GM19351 (cell line): ENCODE measurements at regions not wholly inside any gene's neighbourhood (a gene's known extent, or its start where the extent isn't known, plus 50 kb on each side); places are given as distances from the start of the nearest gene placed in this dataset.
"Not testable (repeated sequence)": the region's sequence is repeated elsewhere in the genome, so short reads cannot be mapped to it uniquely, and the experiment has no call there.

Source experiments
- ATAC-seq: cut with Tn5 transposase; IDR thresholded peaks from one replicate; pipeline ENCODE4 v1.9.1; 2021; ENCODE audit warnings: mild to moderate bottlenecking, moderate library complexity; ENCODE audit not compliant: unreplicated experiment

DNA sequence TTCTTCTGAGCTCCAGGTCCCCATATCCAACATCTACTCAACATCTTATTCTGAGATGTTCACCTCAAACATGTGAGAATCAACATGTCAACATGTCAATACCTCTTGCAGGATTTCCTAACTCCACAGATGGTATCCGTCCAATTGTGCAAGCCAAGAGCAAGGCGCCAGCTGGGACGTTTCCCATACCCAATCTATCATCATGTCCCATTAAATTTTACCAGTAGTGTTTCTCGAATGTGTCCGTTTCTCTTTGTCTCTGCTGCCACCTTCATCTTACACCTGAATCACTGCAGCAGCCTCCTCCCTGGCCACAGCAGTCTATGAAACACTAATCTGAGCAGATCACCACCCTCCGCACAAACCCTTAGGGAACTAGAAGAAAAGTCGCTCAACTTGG lies 78.0 kb upstream of the RPS6KA2 start:
- no peak for ATAC-seq

DNA sequence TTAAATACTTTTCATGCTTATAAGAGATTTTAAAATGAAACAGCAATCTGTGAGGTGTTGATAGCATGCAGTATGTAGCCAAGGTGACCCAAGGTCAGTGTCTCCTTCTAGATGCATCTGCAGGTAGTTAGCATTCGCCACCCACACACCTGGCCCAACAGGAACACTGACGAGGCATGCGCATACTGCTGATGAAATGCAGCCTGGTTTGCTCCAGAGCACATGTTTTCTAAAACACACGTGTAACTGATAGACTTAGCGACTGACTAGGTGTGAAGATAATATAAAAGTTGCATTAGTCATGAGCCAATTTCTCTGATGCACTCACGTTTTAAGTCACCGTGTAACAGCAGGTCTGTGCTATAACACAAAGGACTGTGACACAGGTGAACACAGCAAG lies 77.1 kb upstream of the RPS6KA2 start:
- no peak for ATAC-seq

DNA sequence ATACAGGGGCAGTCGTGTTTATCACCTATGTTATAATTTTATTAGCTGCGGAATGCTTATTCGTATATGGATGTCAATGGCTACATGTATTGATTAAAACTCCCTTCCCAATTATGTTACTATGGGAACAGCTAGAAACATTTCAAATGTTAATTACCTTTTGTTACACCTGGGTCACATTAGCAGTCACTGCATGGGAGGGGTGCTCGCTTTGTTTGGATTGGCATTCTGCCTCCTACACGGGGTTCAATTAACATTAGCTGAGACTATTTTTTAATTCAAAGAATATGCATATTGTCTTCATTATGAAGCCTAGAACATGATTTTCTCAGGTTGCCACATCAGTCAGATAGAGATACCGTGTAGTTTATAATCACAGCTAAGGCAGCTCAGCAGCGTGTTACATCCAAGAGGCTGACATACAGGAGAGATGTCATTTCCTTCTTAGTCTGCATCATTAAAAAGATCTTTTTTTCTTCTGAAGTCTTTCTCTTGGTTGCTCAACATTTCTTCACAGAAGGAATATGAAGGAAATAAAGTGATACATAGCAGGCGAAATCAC lies 76.2 kb upstream of the RPS6KA2 start:
- ATAC-seq = no peak

DNA sequence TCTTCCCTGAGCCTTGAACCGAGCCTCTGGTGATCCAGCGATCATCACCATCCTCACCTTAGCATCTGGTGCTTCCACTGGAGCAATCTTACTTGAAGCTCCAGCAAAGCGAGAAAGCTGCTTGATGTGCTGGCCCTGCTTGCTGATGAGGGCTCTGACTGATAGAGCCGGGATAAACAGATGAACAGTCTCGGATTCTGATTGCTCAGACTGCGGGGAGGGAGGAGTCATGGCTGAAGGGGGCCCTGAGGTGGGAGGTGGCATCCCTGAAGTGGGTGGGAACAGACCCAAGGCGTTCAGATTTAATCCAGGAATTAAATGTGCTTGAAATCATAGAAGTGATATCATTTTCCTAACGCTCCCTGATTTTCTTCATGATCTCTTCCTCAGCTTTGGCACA lies 74.4 kb upstream of the RPS6KA2 start:
- not testable (repeated sequence) for ATAC-seq

DNA sequence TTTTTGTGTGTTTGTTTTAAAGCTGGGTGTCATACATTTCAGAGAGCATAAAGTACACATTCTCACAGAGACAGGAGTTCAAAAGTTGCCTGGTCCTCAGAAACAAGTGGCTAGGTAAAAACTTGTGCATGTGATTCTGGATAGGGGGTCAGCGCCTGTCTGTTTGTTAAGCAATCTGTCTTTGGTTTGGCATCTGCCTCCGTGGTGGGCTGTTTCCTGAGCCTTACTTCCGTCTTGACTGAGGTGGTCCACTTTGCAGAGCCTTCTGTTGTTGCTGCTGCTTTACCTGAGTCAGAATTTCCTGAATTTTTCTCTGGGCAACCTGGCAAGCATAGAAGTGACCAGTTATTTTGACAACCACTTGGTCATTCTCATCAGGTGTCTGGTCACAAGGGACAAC lies 73.8 kb upstream of the RPS6KA2 start:
- not testable (repeated sequence) for ATAC-seq

DNA sequence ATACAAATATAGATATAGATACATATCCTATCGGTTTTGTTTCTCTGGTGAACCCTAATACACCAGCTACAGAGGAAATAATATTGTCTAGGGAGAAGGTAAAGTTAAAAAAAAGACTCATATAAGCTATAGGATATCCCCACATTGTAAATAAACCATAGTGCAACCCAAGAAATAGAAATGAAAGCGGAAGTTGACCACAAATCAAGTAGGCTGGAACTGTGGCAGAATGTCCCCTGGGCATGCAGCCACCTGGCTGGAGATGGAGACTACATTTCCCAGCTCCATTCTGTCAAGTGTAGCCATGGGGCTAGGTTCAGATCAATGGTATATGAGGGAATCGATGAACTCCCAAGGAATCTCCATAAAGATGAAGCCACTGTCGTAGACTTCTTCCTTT lies 70.1 kb upstream of the RPS6KA2 start:
- peak; percentile 84 for ATAC-seq

DNA sequence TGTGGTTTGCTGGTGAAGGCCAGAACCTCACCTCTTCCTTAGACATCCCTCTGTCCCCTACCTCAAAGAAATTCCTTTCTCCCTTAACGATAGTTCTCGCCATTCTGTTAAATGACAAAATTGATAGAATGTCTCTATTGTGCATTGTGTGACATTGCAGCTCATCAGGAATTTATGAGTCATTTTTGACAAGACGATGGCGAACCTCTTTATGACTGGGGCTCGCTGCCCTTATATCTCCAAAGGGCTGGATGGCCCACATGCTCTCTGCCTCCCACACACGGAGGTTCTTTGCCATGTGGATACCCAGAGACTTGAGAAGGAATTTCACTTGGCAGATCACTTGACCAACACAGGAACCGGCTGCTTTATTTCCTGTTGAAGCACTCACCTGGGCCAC lies 66.8 kb upstream of the RPS6KA2 start:
- no peak for ATAC-seq

DNA sequence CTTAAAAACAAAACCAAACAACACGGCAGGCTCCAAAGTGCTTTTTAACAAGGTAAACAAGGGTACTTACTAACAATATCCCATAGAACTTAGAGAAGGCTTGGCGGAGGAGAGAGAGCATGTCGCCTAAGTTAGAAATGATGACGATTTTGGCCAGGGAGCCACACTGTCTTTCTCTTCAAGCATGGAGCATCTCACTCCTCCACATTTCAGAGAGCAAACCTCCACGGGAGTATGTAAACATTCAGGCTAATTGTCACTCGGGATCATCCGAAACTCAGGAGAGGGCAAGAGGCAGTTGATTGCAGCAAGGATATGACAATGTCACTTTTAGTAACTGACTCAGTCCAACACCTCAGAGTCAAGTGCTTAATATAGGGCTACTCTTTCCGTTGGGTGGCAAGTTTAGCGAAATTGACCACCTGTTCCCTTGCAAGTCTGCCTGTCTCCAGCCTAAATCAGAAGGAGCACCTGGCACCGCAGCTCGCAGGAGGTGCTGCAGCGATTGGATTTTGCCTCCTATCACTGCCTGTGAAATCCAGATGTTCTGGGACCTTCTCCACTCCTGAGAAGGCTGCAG lies 65.8 kb upstream of the RPS6KA2 start:
- ATAC-seq = no peak

DNA sequence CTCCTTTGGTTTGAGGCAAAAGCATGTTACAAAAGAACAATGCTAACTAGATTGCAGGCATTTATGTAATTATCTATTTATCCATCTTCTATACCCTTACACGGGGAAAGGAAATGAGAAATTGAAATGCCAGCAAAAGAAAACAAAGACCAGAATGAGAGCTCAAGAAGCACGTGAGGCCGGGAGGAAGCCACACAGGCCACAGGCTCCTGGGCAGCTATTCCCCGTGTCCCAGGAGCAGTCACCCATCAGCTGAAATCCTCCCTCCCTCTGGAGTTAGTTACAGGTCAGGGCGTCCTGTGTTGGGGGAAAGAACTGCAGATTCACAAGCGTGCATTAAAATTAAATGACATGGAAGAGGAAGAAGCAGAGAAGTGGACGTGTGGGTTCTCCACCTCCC lies 64.7 kb upstream of the RPS6KA2 start:
- ATAC-seq = no peak

DNA sequence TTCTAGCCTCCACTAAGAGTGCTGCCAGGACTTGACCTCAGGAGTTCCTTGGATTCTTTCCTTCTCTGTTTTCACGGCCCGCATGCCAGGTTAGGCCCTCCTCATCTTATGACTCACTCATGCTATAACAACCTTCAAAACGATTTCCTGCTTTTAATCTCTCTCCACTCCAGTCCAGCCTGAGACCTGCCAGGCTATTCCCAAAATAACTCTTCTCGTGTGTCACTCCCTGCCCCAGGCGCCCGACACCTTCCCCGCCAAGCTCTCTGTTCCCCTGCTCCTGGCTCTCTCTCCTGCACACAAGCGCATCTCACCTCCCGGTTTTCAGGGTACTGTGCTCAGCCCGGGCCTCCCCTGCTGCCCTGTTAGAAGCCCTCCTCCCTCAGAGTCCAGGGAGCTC lies 64.1 kb upstream of the RPS6KA2 start:
- ATAC-seq = no peak

DNA sequence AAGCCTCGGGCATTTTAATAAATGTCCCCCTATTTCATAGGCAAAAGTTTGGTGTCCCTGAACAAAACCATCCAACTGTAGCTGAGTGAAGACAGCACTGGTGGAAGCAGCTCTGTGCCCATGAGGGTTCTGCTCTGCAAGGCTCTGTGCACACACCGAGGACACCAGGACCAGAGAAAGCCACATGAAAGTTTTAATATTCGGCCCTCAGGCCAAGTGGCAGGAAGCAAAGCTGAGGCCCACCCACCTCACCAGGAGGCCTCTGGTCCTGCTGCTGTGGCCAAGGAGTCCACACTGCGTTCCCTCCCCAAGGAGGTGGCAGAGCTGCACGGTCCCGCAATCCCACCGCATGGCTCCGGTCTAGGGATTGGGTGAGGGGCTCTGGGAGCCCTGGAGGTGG lies 62.6 kb upstream of the RPS6KA2 start:
- no peak for ATAC-seq

DNA sequence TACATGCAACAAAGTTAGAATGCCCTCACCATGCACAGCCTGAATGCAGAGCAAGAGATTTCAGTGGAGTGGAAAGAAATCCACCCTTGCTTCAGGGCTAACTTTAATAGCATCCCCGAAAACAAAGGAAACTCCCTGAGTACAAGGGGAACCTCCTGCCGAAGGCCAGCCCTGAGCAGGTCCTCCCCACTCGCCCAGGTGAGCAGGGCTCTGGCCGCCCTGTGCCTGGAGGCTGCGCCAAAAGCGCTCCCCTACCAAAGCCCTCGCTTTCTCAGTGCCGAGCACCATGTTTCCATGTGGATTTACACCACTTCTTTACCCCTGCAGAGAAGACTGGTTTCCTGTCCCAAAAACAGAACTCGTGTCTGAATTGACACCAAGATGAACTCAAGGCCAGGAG lies 61.9 kb upstream of the RPS6KA2 start:
- no peak for ATAC-seq

DNA sequence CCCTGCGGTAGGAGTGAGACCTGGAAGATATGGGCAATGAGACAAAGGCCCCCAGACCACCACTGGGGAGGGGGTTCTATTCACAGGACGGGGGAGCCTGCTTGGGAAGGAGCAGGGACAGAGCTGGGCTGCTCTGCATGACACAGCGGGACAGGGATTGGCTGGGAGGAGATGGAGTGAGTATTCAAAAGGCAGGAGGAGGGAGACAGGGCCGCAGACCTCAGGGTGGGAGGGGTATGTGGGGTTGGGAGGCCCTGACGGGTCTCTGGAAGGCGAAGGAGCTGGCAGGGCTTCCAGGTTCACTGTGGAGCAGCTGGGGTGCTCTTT lies 60.8 kb upstream of the RPS6KA2 start:
- no peak for ATAC-seq

DNA sequence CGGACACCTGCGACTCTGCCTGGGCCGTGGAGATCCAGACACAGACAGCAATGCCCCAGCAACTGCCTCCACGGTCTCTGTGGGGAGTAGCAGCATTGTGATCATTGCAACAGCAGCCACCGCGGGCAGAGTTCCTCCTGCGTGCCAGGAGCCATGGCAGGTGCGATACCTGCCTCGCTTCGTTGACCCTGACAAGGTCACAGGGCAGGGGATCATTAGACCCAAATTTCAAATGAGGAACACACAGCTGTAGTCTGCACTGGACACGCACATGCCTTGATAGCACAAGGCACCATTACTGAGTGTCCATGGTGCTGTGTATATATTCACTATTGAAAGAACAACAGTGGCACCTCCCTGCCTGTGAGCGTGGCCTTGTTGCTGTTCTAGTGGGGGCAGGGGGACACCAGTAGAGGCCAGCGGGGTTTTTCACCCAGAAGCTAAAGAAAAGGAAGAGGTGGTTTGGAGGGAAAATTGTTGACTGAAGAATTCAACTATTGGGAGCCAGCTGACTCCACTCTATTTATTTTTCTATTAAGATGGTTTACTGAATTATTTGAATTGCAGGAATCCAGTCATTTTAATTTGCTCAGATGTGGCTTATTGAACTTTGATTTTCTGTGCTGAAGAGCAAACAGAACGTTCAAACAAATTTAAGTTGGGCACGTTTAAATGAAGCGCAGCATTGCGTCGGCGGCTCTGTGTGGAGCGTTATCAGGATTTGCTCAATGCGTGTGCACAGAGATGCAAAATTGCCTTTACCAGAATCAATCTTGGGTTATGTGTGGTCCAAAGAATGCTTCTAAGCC lies 60.2 kb upstream of the RPS6KA2 start:
- ATAC-seq = no peak

DNA sequence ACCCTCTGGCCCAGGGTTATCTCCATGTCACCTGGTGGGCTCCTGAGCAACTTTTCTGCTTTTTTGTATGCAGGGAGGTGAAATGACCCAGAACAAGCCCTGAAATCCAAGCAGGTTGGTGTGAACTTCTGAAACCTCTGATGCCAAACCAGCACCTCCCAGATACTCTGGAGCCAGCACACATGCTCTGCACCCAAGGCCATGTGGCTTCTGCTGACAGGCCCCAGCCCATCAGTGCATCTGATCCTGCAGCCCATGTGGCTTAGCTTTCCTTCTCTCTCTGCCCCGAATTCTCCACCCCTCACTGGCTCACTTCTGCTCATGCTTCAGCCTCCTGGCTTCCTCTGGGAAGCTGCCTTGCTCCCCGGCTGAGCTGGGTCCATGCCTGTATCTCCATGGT lies 59.3 kb upstream of the RPS6KA2 start:
- no peak for ATAC-seq

DNA sequence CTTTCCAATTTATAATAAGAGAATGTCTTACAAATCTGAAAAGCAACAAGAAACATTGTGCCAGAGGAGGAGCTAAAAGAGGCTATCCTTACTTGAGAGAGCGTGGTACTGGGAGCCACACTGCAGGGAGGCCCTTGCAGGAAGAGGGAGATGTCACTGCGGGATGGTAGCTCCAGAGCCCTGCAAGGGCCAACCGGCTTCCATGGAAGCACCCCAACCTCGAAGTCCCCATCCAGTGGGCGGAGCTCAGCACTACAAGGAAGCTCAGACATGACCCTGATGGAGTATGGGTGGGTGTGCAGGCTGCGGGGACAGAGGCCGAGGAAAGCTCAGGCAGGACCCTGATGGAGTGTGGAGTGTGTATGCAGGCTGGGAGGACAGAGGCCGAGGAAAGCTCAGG lies 57.8 kb upstream of the RPS6KA2 start:
- no peak for ATAC-seq

DNA sequence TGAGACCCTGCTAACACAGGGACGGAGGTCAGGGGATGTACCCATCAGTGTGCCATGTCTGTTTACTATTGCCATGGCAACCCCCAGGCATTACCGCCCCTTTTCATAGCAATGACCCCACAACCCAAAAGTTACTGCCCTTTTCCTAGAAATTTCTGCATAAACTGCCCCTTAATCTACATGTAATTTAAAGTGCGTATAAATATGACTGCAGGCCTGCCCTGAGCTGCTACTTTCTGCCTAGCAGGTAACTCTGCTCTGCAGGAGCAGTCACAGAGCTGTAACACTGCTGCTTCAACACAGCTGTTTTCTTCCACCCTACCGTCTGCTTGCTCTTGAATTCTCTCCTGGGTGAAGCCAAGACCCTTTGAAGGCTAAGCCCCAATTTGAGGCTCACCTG lies 57.1 kb upstream of the RPS6KA2 start:
- no peak for ATAC-seq

DNA sequence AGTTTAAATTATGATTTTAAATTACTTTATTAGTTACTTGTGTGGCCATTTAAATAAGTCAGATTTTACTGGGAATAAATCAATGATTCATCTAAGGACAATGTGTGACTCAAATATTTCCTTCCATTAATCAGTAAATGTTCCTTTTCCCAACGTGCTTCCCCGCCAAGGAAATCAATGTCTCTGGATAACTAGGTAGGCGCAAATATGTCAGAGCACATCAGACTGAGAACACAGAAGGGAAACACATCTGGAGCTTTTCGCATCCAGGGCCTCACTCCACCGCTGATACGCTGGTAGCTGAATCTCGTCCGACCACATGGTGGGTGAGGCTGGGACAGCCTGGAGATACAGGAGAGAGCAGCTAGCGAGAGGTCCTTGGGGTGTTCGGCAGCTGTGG lies 56.4 kb upstream of the RPS6KA2 start:
- ATAC-seq = no peak

DNA sequence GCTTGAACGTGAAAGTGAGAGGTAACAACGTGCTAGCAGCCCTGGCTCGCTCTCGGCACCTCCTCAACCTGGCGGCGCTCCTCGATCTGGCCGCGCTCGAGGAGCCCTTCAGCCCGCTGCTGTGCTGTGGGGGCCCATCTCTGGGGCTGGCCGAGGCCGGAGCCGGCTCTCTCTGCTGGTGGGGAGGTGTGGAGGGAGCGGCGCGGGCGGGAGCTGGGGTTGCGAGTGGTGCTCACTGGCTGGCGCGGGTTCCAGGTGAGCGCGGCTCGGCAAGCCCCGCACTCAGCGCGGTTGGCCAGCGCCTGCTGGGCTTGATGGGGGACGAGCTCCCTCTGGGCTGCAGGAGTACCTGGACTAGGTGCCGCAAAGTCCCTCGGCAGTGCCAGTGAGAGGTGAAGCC lies 52.5 kb upstream of the RPS6KA2 start:
- ATAC-seq = no peak

DNA sequence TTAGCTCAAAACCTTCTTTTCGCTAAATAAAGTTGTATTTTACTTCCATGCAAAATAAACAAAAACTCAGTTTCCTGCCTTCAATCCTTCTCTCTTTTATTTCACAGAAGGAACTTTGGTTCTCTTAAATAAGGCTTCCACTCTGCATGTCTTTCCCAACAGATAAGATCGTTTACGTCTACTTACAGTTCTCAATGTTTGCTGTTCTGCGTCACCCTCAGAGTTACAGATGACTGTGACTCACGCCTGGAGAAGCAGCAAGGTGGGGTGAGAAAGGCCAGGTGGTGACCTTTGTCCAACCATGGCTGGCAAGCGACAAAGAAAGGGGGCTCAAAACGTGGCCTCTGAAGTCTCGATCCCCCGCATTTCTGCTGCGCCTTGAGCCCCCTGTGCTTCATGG lies 51.4 kb upstream of the RPS6KA2 start:
- no peak for ATAC-seq

DNA sequence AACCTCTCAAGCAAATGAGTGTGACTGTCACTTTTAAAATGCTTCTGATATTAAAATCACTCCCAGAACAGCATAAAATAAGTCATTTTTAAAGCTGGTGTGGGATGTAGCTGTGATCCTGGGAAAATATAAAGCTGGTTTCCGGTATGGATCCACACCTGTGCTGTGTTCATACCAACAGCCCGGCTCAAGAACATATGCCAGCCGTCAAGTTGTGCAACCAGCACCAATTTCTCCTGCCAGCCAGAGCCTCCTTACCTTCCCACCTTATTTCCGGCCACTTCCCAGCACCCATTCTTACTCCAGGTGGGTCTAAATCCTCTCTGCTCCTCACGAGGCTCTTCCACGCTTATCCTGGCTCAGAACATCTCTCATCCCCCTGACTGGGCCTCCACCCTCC lies 50.9 kb upstream of the RPS6KA2 start:
- ATAC-seq = no peak
